Islet precursor cell (in vitro differentiated cells): ENCODE measurements at regions not wholly inside any gene's neighbourhood (a gene's known extent, or its start where the extent isn't known, plus 50 kb on each side); places are given as distances from the start of the nearest gene placed in this dataset.

Experiments used
- DNase-seq: peaks from one replicate; pipeline ENCODE4 v3.0.0-alpha.2; 2018

GRCh38 chr6:110537208-110538123, 61.1 kb upstream of the SLC22A16 start:
- DNase-seq = peak; percentile 76

- peak; percentile 65 for DNase-seq
These were observed 58.5 kb upstream of the SLC22A16 start for GRCh38 chr6:110534731-110535492.

GRCh38 chr6:110532431-110532830, 56.0 kb upstream of the SLC22A16 start:
- DNase-seq = no peak

- no peak for DNase-seq
These were observed 54.3 kb upstream of the SLC22A16 start for GRCh38 chr6:110530671-110531070.

GRCh38 chr6:110529907-110530306, 53.5 kb upstream of the SLC22A16 start:
- no peak for DNase-seq

- DNase-seq = no peak
These were observed 52.9 kb upstream of the SLC22A16 start for GRCh38 chr6:110529355-110529754.

- DNase-seq = no peak
These were observed 52.5 kb upstream of the SLC22A16 start for GRCh38 chr6:110528930-110529325.

- DNase-seq = no peak
These were observed 51.9 kb upstream of the SLC22A16 start for GRCh38 chr6:110528101-110528929.

GRCh38 chr6:110527516-110527915, 51.1 kb upstream of the SLC22A16 start:
- no peak for DNase-seq

- no peak for DNase-seq
These were observed 50.3 kb upstream of the SLC22A16 start for GRCh38 chr6:110526726-110527125.
